GM23338 (cell line): ENCODE measurements at regions not wholly inside any gene's neighbourhood (a gene's known extent, or its start where the extent isn't known, plus 50 kb on each side); places are given as distances from the start of the nearest gene placed in this dataset.

Experiments used
- ATAC-seq: fragments of 200-7000 bp; cut with Tn5 transposase; 3 replicates; pipeline ENCODE4 v1.9.1; 2020
- DNase-seq: peaks from one replicate; pipeline ENCODE4 v3.0.0-alpha.2; 2015; ENCODE audit warnings: low spot score
- H2AFZ ChIP-seq: fragments of 200-600 bp; sonication (generic); 2 replicates; pipeline ENCODE4 v1.8.0; 2016; ENCODE audit warnings: antibody characterized with exemption, mild to moderate bottlenecking, moderate library complexity
- H3F3A ChIP-seq: fragments of 200-600 bp; sonication (generic); replicated peaks from 2 replicates; pipeline ENCODE4 v1.8.0; 2017; ENCODE audit warnings: antibody characterized with exemption, mixed run types, low read depth
- H3K27ac ChIP-seq: fragments of 200-600 bp; sonication (generic); 2 replicates; pipeline ENCODE4 v1.6.1; 2016; ENCODE audit warnings: low read depth
- H3K27me3 ChIP-seq: fragments of 200-600 bp; sonication (generic); 2 replicates; pipeline ENCODE4 v1.8.0; 2016; ENCODE audit warnings: mild to moderate bottlenecking, mixed run types, moderate library complexity; ENCODE audit not compliant: insufficient read depth
- H3K36me3 ChIP-seq: fragments of 200-600 bp; sonication (generic); 2 replicates; pipeline ENCODE4 v1.8.0; 2016; ENCODE audit warnings: mild to moderate bottlenecking; ENCODE audit not compliant: insufficient read depth
- H3K4me1 ChIP-seq: fragments of 200-600 bp; sonication (generic); 2 replicates; pipeline ENCODE4 v1.8.0; 2016; ENCODE audit warnings: mild to moderate bottlenecking, moderate library complexity; ENCODE audit not compliant: insufficient read depth
- H3K4me2 ChIP-seq: fragments of 200-600 bp; sonication (generic); 2 replicates; pipeline ENCODE4 v1.7.1; 2017; ENCODE audit warnings: mixed run types
- H3K4me3 ChIP-seq: fragments of 200-600 bp; sonication (generic); 2 replicates; pipeline ENCODE4 v1.6.1; 2016; ENCODE audit warnings: mixed run types
- H3K79me2 ChIP-seq: fragments of 200-600 bp; sonication (generic); replicated peaks from 2 replicates; pipeline ENCODE4 v1.8.0; 2017; ENCODE audit warnings: mild to moderate bottlenecking; ENCODE audit not compliant: insufficient read depth
- H3K9me2 ChIP-seq: fragments of 200-600 bp; sonication (generic); 2 replicates; pipeline ENCODE4 v1.8.0; 2017; ENCODE audit not compliant: insufficient read depth
- H4K20me1 ChIP-seq: fragments of 200-600 bp; sonication (generic); replicated peaks from 2 replicates; pipeline ENCODE4 v1.8.0; 2017; ENCODE audit warnings: mild to moderate bottlenecking; ENCODE audit not compliant: insufficient read depth
- H3K27ac Mint-ChIP-seq: 2 replicates; pipeline ENCODE4 v1.8.0; 2020; ENCODE audit warnings: inconsistent platforms, mild to moderate bottlenecking, moderate library complexity, mixed read lengths
- H3K27me3 Mint-ChIP-seq: 3 replicates; pipeline ENCODE4 v1.8.0; 2022; ENCODE audit warnings: low read depth, mild to moderate bottlenecking, moderate library complexity, mixed read lengths, inconsistent platforms; ENCODE audit not compliant: insufficient read depth, poor library complexity
- H3K36me3 Mint-ChIP-seq: 3 replicates; pipeline ENCODE4 v1.8.0; 2021; ENCODE audit warnings: low read depth, mild to moderate bottlenecking, inconsistent platforms, moderate library complexity, mixed read lengths
- H3K4me1 Mint-ChIP-seq: 3 replicates; pipeline ENCODE4 v1.8.0; 2020; ENCODE audit warnings: mild to moderate bottlenecking, inconsistent platforms, mixed read lengths
- H3K4me3 Mint-ChIP-seq: 3 replicates; pipeline ENCODE4 v1.8.0; 2021; ENCODE audit warnings: moderate library complexity, mild to moderate bottlenecking, inconsistent platforms, mixed read lengths
- H3K9me3 Mint-ChIP-seq: 3 replicates; pipeline ENCODE4 v1.8.0; 2020; ENCODE audit warnings: moderate library complexity, mild to moderate bottlenecking, inconsistent platforms, mixed read lengths
- ETS1 ChIP-seq: IDR thresholded peaks from 2 replicates; pipeline ENCODE4 v1.6.1; 2016; ENCODE audit warnings: antibody characterized with exemption
- EZH2 ChIP-seq: fragments of 200-600 bp; sonication (generic); IDR thresholded peaks from one replicate; pipeline ENCODE4 v1.8.0; 2017; ENCODE audit warnings: antibody characterized with exemption, mild to moderate bottlenecking, low read depth; ENCODE audit not compliant: unreplicated experiment
- EZH2phosphoT487 ChIP-seq: fragments of 200-600 bp; sonication (generic); IDR thresholded peaks from one replicate; pipeline ENCODE4 v1.8.1; 2018; ENCODE audit warnings: antibody characterized with exemption; ENCODE audit not compliant: unreplicated experiment
- JUNB ChIP-seq: IDR thresholded peaks from one replicate; pipeline ENCODE4 v1.6.1; 2016; ENCODE audit warnings: antibody characterized with exemption; ENCODE audit not compliant: unreplicated experiment
- NANOG ChIP-seq: IDR thresholded peaks from 2 replicates; pipeline ENCODE4 v1.6.1; 2016; ENCODE audit warnings: antibody characterized with exemption, borderline replicate concordance
- POLR2AphosphoS5 ChIP-seq: IDR thresholded peaks from 2 replicates; pipeline ENCODE4 v1.6.1; 2016; ENCODE audit warnings: antibody characterized with exemption, low read depth
- STAT1 ChIP-seq: IDR thresholded peaks from one replicate; pipeline ENCODE4 v1.6.1; 2016; ENCODE audit warnings: antibody characterized with exemption; ENCODE audit not compliant: unreplicated experiment
- ZNF114 ChIP-seq: fragments of 250-450 bp; sonication (Bioruptor Pico); IDR thresholded peaks from 2 replicates; pipeline ENCODE4 v1.5.0; 2020; ENCODE audit warnings: mild to moderate bottlenecking, moderate library complexity
- ZNF331 ChIP-seq: fragments of 250-450 bp; sonication (Bioruptor Pico); IDR thresholded peaks from 2 replicates; pipeline ENCODE4 v1.5.0; 2020; ENCODE audit warnings: low read depth, mild to moderate bottlenecking, moderate library complexity
- ZNF462 ChIP-seq: fragments of 250-450 bp; sonication (Bioruptor Pico); IDR thresholded peaks from 2 replicates; pipeline ENCODE4 v1.5.0; 2020; ENCODE audit warnings: mild to moderate bottlenecking, moderate library complexity

GRCh38 chr9:26567976-26568375 is 324.6 kb downstream of the CAAP1 start (continued):
- no peak for TF ChIP-seq ZNF462 (CRISPR knock-in tag)
- no peak for TF ChIP-seq JUNB

- no peak overlapping the region for H3K4me3 Mint-ChIP-seq
- H3K4me3 ChIP-seq = no peak overlapping the region
- no peak overlapping the region for H2AFZ ChIP-seq
- H3K9me3 Mint-ChIP-seq = no peaks in the 10 kb centered on the region; the same call in 2 of the 3 replicates
- no peaks in the 10 kb centered on the region for H4K20me1 ChIP-seq
- DNase-seq (no peak), ATAC-seq (no peak)
- H3K36me3 ChIP-seq = no peaks in the 10 kb centered on the region
- H3K27ac ChIP-seq = no peak overlapping the region
- H3K9me2 ChIP-seq = no peaks in the 10 kb centered on the region
- no peaks in the 10 kb centered on the region for H3K79me2 ChIP-seq
- no peak overlapping the region for H3K4me2 ChIP-seq
- H3F3A ChIP-seq = no peaks in the 10 kb centered on the region
- H3K4me1 ChIP-seq = no peaks in the 10 kb centered on the region
- no peaks in the 10 kb centered on the region for H3K27me3 ChIP-seq
- H3K4me1 Mint-ChIP-seq = no peaks in the 10 kb centered on the region
- no peaks in the 10 kb centered on the region for H3K36me3 Mint-ChIP-seq
- no peak overlapping the region for H3K27ac Mint-ChIP-seq
- no peaks in the 10 kb centered on the region for H3K27me3 Mint-ChIP-seq
- TF ChIP-seq JUNB (no peak), POLR2AphosphoS5 (no peak), ETS1 (no peak), NANOG (no peak), ZNF114 (no peak), EZH2phosphoT487 (no peak), ZNF331 (CRISPR knock-in tag) (no peak), STAT1 (no peak), ZNF462 (CRISPR knock-in tag) (no peak), EZH2 (no peak)
These were observed 326.5 kb downstream of the CAAP1 start for GRCh38 chr9:26566141-26566540.
